ENCODE measurements at regions not wholly inside any gene's neighbourhood (a gene's known extent, or its start where the extent isn't known, plus 50 kb on each side); places are given as distances from the start of the nearest gene placed in this dataset.

GRCh38 chr11:127451861-127452260 is 451.3 kb upstream of the KIRREL3 start:
- no peak for TF ChIP-seq RAD21 (conservative IDR thresholded peaks at IDR 0.05)
- TF ChIP-seq CTCF (IDR thresholded peaks at IDR 0.05; ENCODE audit: poor library complexity, severe bottlenecking), result no peak
- no peak for TF ChIP-seq SMC3 (conservative IDR thresholded peaks at IDR 0.05; ENCODE audit: poor library complexity)
- TF ChIP-seq EZH2 (IDR thresholded peaks at IDR 0.05; ENCODE audit: borderline replicate concordance, insufficient read depth, low read length, poor library complexity, severe bottlenecking), result no peak
- TF ChIP-seq REST (IDR thresholded peaks at IDR 0.05; ENCODE audit: borderline replicate concordance), result no peak
- TF ChIP-seq POLR2AphosphoS5 (IDR thresholded peaks at IDR 0.05), result no peak
- no peak for TF ChIP-seq MXI1 (conservative IDR thresholded peaks at IDR 0.05; ENCODE audit: poor library complexity, severe bottlenecking)
